ENCODE measurements at regions not wholly inside any gene's neighbourhood (a gene's known extent, or its start where the extent isn't known, plus 50 kb on each side); places are given as distances from the start of the nearest gene placed in this dataset.

GRCh38 chr4:162803378-162803777 is 363.3 kb downstream of the NAF1 start:
- DNase-seq (no peak), ATAC-seq (no peak)
- H3K9me2 ChIP-seq (replicated peaks; ENCODE audit: low read length): no peaks in the 10 kb centered on the region
- no peak overlapping the region for H2AFZ ChIP-seq (ENCODE audit: low read length)
- intact Hi-C loops (cut with micrococcal nuclease): no loop called here
- no peak overlapping the region for H3K9ac ChIP-seq (ENCODE audit: low read length)
- H3K9me3 ChIP-seq (ENCODE audit: low read length): no peaks in the 10 kb centered on the region
- H3K4me3 ChIP-seq (ENCODE audit: low read length): no peak overlapping the region
- TF ChIP-seq EZH2phosphoT487 (IDR thresholded peaks at IDR 0.05; ENCODE audit: borderline replicate concordance, low read length) (no peak), CTCF (conservative IDR thresholded peaks at IDR 0.05; ENCODE audit: low read depth, low read length) (no peak), EZH2 (IDR thresholded peaks at IDR 0.05; ENCODE audit: low read length, unreplicated experiment) (no peak)
- no peaks in the 10 kb centered on the region for H4K20me1 ChIP-seq (ENCODE audit: low read length)
- no peaks in the 10 kb centered on the region for H3F3A ChIP-seq (ENCODE audit: low read length, unreplicated experiment)
- H3K36me3 ChIP-seq (ENCODE audit: low read depth, low read length): no peaks in the 10 kb centered on the region
- H3K27me3 ChIP-seq (ENCODE audit: low read length): no peaks in the 10 kb centered on the region
- no peaks in the 10 kb centered on the region for H3K79me2 ChIP-seq (ENCODE audit: low read length)
- no peaks in the 10 kb centered on the region for H3K4me1 ChIP-seq (ENCODE audit: insufficient read depth, low read length)
- CTCF ChIA-PET: no interaction called here
- H3K4me2 ChIP-seq (ENCODE audit: low read length): no peak overlapping the region
- no TSS peak for BruUV-seq (replicated peaks)
- no peak overlapping the region for H3K27ac ChIP-seq (ENCODE audit: low read length)
- POLR2A ChIA-PET (ENCODE audit: unreplicated experiment): no interaction called here

DNA sequence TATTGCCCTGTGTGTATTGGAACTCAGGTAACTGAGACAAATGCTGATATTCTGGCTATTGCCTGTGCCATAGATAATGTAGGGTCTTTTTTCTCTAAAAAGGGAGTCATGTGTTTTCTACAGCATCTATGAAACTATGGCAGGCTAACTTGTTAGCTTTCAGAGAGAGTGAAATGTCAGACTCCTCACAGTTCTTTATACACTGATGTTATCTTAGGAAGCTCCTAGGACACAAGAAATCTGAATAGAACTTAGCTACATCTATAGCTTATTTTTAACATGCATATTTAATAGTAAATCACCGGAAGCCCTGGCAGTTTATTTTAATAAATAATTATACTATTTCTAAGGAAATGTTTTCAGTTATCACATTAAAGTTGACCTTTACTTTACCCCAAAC is 369.6 kb downstream of the NAF1 start:
- H3K4me1 ChIP-seq (ENCODE audit: insufficient read depth, low read length): no peaks in the 10 kb centered on the region
- H2AFZ ChIP-seq (ENCODE audit: low read length): no peak overlapping the region
- BruUV-seq (replicated peaks): no TSS peak
- H3K4me2 ChIP-seq (ENCODE audit: low read length): no peak overlapping the region
- no peaks in the 10 kb centered on the region for H3K36me3 ChIP-seq (ENCODE audit: low read depth, low read length)
- H3K79me2 ChIP-seq (ENCODE audit: low read length): no peaks in the 10 kb centered on the region
- intact Hi-C loops (cut with micrococcal nuclease): no loop called here
- ATAC-seq (no peak), DNase-seq (no peak)
- no peaks in the 10 kb centered on the region for H4K20me1 ChIP-seq (ENCODE audit: low read length)
- CTCF ChIA-PET: no interaction called here
- no peak overlapping the region for H3K27ac ChIP-seq (ENCODE audit: low read length)
- no peaks in the 10 kb centered on the region for H3K27me3 ChIP-seq (ENCODE audit: low read length)
- H3K9ac ChIP-seq (ENCODE audit: low read length): no peak overlapping the region
- POLR2A ChIA-PET (ENCODE audit: unreplicated experiment): no interaction called here
- TF ChIP-seq EZH2phosphoT487 (IDR thresholded peaks at IDR 0.05; ENCODE audit: borderline replicate concordance, low read length) (no peak), CTCF (conservative IDR thresholded peaks at IDR 0.05; ENCODE audit: low read depth, low read length) (no peak)
- no peaks in the 10 kb centered on the region for H3F3A ChIP-seq (ENCODE audit: low read length, unreplicated experiment)
- H3K9me3 ChIP-seq (ENCODE audit: low read length): no peaks in the 10 kb centered on the region
- no peaks in the 10 kb centered on the region for H3K9me2 ChIP-seq (replicated peaks; ENCODE audit: low read length)
- H3K4me3 ChIP-seq (ENCODE audit: low read length): no peak overlapping the region

DNA sequence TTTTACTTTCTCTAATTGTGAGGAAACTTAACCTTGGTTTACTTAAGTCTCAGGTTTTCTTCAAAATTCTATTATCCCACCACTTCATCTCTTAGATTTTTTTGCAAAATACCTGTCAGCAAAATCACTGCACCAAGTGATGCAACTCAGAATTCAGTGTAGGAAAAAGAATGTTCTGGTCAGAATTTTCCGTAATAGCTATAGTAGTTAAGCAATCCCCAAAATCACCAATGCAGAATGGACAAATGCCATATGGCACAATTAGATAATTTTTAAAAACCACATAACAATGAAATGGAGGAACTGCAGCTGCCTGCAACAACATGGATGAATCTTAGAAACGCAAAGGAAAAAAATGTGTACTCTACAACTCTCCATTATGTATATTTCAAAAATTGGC is 373.1 kb downstream of the NAF1 start:
- ATAC-seq: no peak

More for the DNA sequence above, 373.1 kb downstream of the NAF1 start:
- POLR2A ChIA-PET (ENCODE audit: unreplicated experiment): no interaction called here
- H3K9ac ChIP-seq (ENCODE audit: low read length): no peak overlapping the region
- BruUV-seq (replicated peaks): no TSS peak
- CTCF ChIA-PET: no interaction called here
- no peaks in the 10 kb centered on the region for H3K79me2 ChIP-seq (ENCODE audit: low read length)
- no peaks in the 10 kb centered on the region for H3K9me3 ChIP-seq (ENCODE audit: low read length)
- no peaks in the 10 kb centered on the region for H4K20me1 ChIP-seq (ENCODE audit: low read length)
- H3K4me1 ChIP-seq (ENCODE audit: insufficient read depth, low read length): no peaks in the 10 kb centered on the region
- no peak overlapping the region for H3K4me2 ChIP-seq (ENCODE audit: low read length)
- H2AFZ ChIP-seq (ENCODE audit: low read length): no peak overlapping the region
- no peaks in the 10 kb centered on the region for H3K27me3 ChIP-seq (ENCODE audit: low read length)
- no peaks in the 10 kb centered on the region for H3K36me3 ChIP-seq (ENCODE audit: low read depth, low read length)
- no peak for TF ChIP-seq EZH2phosphoT487 (IDR thresholded peaks at IDR 0.05; ENCODE audit: borderline replicate concordance, low read length)
- no peak for TF ChIP-seq CTCF (conservative IDR thresholded peaks at IDR 0.05; ENCODE audit: low read depth, low read length)
- no peak for TF ChIP-seq EZH2 (IDR thresholded peaks at IDR 0.05; ENCODE audit: low read length, unreplicated experiment)
- intact Hi-C loops (cut with micrococcal nuclease): no loop called here
- H3K4me3 ChIP-seq (ENCODE audit: low read length): no peak overlapping the region
- no peak overlapping the region for H3K27ac ChIP-seq (ENCODE audit: low read length)
- no peaks in the 10 kb centered on the region for H3K9me2 ChIP-seq (replicated peaks; ENCODE audit: low read length)
- no peak for DNase-seq
- no peaks in the 10 kb centered on the region for H3F3A ChIP-seq (ENCODE audit: low read length, unreplicated experiment)

Data from PC-3 (cell line).